ENCODE measurements at regions not wholly inside any gene's neighbourhood (a gene's known extent, or its start where the extent isn't known, plus 50 kb on each side); places are given as distances from the start of the nearest gene placed in this dataset.

- Mint-ChIP-seq H3K9me3 (no peaks in the 10 kb centered on the region), H3K27ac (no peak overlapping the region), H3K27me3 (ENCODE audit: insufficient read depth, low read depth, poor library complexity) (no peaks in the 10 kb centered on the region), H3K4me3 (no peak overlapping the region), H3K36me3 (ENCODE audit: low read depth) (no peaks in the 10 kb centered on the region), H3K4me1 (peaks cover 11% of the 10 kb centered on the region; the same call in 2 of the 3 replicates)
- Histone ChIP-seq H3F3A (replicated peaks; ENCODE audit: low read depth) (no peaks in the 10 kb centered on the region), H4K20me1 (replicated peaks; ENCODE audit: insufficient read depth) (no peaks in the 10 kb centered on the region), H3K4me2 (no peak overlapping the region), H3K36me3 (ENCODE audit: insufficient read depth) (no peaks in the 10 kb centered on the region), H3K27me3 (ENCODE audit: insufficient read depth) (no peaks in the 10 kb centered on the region), H3K27ac (ENCODE audit: low read depth) (no peak overlapping the region), H3K79me2 (replicated peaks; ENCODE audit: insufficient read depth) (no peaks in the 10 kb centered on the region), H3K9me2 (ENCODE audit: insufficient read depth) (no peaks in the 10 kb centered on the region), H3K4me1 (ENCODE audit: insufficient read depth) (peaks cover 12% of the 10 kb centered on the region), H2AFZ (no peak overlapping the region), H3K4me3 (no peak overlapping the region)
- TF ChIP-seq EZH2 (IDR thresholded peaks at IDR 0.05; ENCODE audit: low read depth, unreplicated experiment) (no peak), CTCF (conservative IDR thresholded peaks at IDR 0.05; ENCODE audit: low read depth in 2 of 2) (peak; percentile 33 to 38; a peak in 3 of 4 replicates)
- ATAC-seq (no peak), DNase-seq (ENCODE audit: low spot score) (no peak)
Observed at GRCh38 chr5:93875693-93876092, 134.3 kb upstream of the POU5F2 start.

GRCh38 chr5:93874491-93874890 is 133.1 kb upstream of the POU5F2 start:
- H3K36me3 ChIP-seq (ENCODE audit: insufficient read depth): no peaks in the 10 kb centered on the region
- Mint-ChIP-seq H3K4me3 (no peak overlapping the region), H3K27me3 (ENCODE audit: insufficient read depth, low read depth, poor library complexity) (no peaks in the 10 kb centered on the region), H3K9me3 (no peaks in the 10 kb centered on the region), H3K36me3 (ENCODE audit: low read depth) (no peaks in the 10 kb centered on the region), H3K4me1 (peaks cover 11% of the 10 kb centered on the region; the same call in 2 of the 3 replicates), H3K27ac (no peak overlapping the region; the same call in 1 of the 2 replicates)
- DNase-seq (ENCODE audit: low spot score) (no peak), ATAC-seq (no peak)
- no peak overlapping the region for H2AFZ ChIP-seq
- H3K27me3 ChIP-seq (ENCODE audit: insufficient read depth): no peaks in the 10 kb centered on the region
- H3K4me3 ChIP-seq: no peak overlapping the region
- H3K9me2 ChIP-seq (ENCODE audit: insufficient read depth): no peaks in the 10 kb centered on the region
- no peak overlapping the region for H3K27ac ChIP-seq (ENCODE audit: low read depth)
- H3F3A ChIP-seq (replicated peaks; ENCODE audit: low read depth): no peaks in the 10 kb centered on the region
- H3K4me1 ChIP-seq (ENCODE audit: insufficient read depth): peaks cover 12% of the 10 kb centered on the region
- H3K79me2 ChIP-seq (replicated peaks; ENCODE audit: insufficient read depth): no peaks in the 10 kb centered on the region
- no peak overlapping the region; the same call in 1 of the 2 replicates for H3K4me2 ChIP-seq
- H4K20me1 ChIP-seq (replicated peaks; ENCODE audit: insufficient read depth): no peaks in the 10 kb centered on the region
- TF ChIP-seq ZNF114 (CRISPR knock-in tag; IDR thresholded peaks at IDR 0.05) (no peak), JUNB (IDR thresholded peaks at IDR 0.05; ENCODE audit: unreplicated experiment) (no peak), NANOG (IDR thresholded peaks at IDR 0.05; ENCODE audit: borderline replicate concordance) (no peak), REST (IDR thresholded peaks at IDR 0.05; ENCODE audit: unreplicated experiment) (no peak), STAT1 (IDR thresholded peaks at IDR 0.05; ENCODE audit: unreplicated experiment) (no peak), ETS1 (IDR thresholded peaks at IDR 0.05) (no peak), ZNF462 (CRISPR knock-in tag; IDR thresholded peaks at IDR 0.05) (no peak)
